ENCODE measurements at regions not wholly inside any gene's neighbourhood (a gene's known extent, or its start where the extent isn't known, plus 50 kb on each side); places are given as distances from the start of the nearest gene placed in this dataset.

DNA sequence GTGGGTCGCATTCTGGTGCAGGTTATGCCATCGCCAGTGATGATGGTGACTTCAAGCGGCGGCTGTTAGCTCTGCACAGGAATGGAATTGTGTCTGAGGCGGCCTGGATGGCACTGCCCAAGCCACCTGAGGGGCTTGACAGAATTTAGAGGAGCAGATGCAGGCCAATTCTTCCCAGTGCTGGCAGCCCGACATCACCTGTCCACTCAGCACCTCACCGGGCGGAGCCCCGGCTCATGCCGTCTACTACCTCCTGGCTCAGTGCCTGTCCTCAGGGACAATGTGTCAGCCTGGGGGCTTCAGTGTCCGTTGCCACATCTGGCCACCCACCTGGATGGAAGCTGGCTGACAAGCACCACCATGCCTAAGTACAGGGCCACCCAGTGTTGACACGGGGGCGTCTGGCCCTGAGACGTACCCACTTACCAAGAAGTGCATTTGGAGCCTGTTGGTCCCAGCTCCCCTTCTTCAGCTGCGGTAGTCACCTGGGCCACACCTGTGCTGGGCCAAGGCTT is 420.5 kb upstream of the MKI67 start:
- no peak for DNase-seq (ENCODE audit: low read depth in 2 of 2)
- H3K4me3 ChIP-seq (replicated peaks in 1 of 2; ENCODE audit: low read depth in 2 of 2, low read length in 2 of 2), result no peak overlapping the region
- TF ChIP-seq, protein P1, sequence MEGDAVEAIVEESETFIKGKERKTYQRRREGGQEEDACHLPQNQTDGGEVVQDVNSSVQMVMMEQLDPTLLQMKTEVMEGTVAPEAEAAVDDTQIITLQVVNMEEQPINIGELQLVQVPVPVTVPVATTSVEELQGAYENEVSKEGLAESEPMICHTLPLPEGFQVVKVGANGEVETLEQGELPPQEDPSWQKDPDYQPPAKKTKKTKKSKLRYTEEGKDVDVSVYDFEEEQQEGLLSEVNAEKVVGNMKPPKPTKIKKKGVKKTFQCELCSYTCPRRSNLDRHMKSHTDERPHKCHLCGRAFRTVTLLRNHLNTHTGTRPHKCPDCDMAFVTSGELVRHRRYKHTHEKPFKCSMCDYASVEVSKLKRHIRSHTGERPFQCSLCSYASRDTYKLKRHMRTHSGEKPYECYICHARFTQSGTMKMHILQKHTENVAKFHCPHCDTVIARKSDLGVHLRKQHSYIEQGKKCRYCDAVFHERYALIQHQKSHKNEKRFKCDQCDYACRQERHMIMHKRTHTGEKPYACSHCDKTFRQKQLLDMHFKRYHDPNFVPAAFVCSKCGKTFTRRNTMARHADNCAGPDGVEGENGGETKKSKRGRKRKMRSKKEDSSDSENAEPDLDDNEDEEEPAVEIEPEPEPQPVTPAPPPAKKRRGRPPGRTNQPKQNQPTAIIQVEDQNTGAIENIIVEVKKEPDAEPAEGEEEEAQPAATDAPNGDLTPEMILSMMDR (IDR thresholded peaks at IDR 0.05; ENCODE audit: low read depth, low read length), result no peak

DNA sequence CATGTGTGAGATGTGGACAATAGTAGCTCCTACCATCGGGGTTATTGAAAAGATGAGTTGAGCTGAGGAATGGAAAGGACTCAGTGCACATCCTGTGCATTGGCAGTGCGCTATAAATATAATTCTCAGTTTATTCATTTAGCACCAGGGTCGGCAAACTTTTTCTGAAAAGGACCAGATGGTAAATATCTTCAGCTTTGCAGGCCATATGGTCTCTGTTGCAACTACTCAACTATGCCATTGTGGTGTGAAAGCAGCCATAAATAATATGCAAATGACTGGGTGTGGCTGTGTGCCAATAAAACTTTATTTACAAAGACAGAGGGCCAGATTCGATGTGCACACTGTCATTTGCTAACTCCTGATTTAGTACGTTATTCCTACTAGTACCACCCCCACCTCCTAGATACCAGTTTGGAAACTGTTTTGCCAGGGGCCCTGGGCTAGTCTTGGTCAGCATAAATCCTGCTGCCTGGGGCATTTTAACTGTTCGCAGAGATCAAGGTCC is 422.9 kb upstream of the MKI67 start:
- H3K4me3 ChIP-seq (replicated peaks in 1 of 2; ENCODE audit: low read depth in 2 of 2, low read length in 2 of 2), result no peak overlapping the region
- TF ChIP-seq, protein P1 (IDR thresholded peaks at IDR 0.05; ENCODE audit: low read depth, low read length), result no peak
- DNase-seq (ENCODE audit: low read depth in 2 of 2), result no peak

GRCh38 chr10:128550045-128550444 is 423.8 kb upstream of the MKI67 start:
- DNase-seq (ENCODE audit: low read depth in 2 of 2), result no peak
- TF ChIP-seq, protein P1 (IDR thresholded peaks at IDR 0.05; ENCODE audit: low read depth, low read length), result no peak
- no peak overlapping the region for H3K4me3 ChIP-seq (replicated peaks in 1 of 2; ENCODE audit: low read depth in 2 of 2, low read length in 2 of 2)

- no peak for DNase-seq (ENCODE audit: low read depth in 2 of 2)
- H3K4me3 ChIP-seq (replicated peaks in 1 of 2; ENCODE audit: low read depth in 2 of 2, low read length in 2 of 2), result no peak overlapping the region
- TF ChIP-seq, protein P1 (IDR thresholded peaks at IDR 0.05; ENCODE audit: low read depth, low read length), result no peak
These were observed 425.3 kb upstream of the MKI67 start for GRCh38 chr10:128551475-128551874.

- no peak overlapping the region for H3K4me3 ChIP-seq (replicated peaks in 1 of 2; ENCODE audit: low read depth in 2 of 2, low read length in 2 of 2)
- TF ChIP-seq, protein P1 (IDR thresholded peaks at IDR 0.05; ENCODE audit: low read depth, low read length), result no peak
These were observed 427.5 kb upstream of the MKI67 start for GRCh38 chr10:128553755-128554154.

GRCh38 chr10:128556182-128557110 is 430.2 kb upstream of the MKI67 start:
- no peak for DNase-seq (ENCODE audit: low read depth in 2 of 2)
- H3K4me3 ChIP-seq (replicated peaks in 1 of 2; ENCODE audit: low read depth in 2 of 2, low read length in 2 of 2), result no peak overlapping the region
- TF ChIP-seq, protein P1 (IDR thresholded peaks at IDR 0.05; ENCODE audit: low read depth, low read length), result no peak

More at GRCh38 chr10:128553755-128554154, 427.5 kb upstream of the MKI67 start:
- DNase-seq (ENCODE audit: low read depth in 2 of 2), result no peak
